NCI-H1105 treated with DMSO at 0.1 percent for 48 hours (cell line): ENCODE measurements at regions not wholly inside any gene's neighbourhood (a gene's known extent, or its start where the extent isn't known, plus 50 kb on each side); places are given as distances from the start of the nearest gene placed in this dataset.
"Not testable (repeated sequence)": the region's sequence is repeated elsewhere in the genome, so short reads cannot be mapped to it uniquely, and the experiment has no call there.

Experiments
- DNase-seq: peaks from one replicate; lab custom pipeline; 2025; lab: John Stamatoyannopoulos, UW

GRCh38 chr21:31531967-31532366 is 127.5 kb upstream of the SOD1 start:
- peak; percentile 49 for DNase-seq

GRCh38 chr21:31530897-31531705 is 128.4 kb upstream of the SOD1 start:
- DNase-seq = peak; percentile 99

- no peak for DNase-seq
Observed at GRCh38 chr21:31530364-31530763, 129.1 kb upstream of the SOD1 start.

GRCh38 chr21:31529406-31529805 is 130.1 kb upstream of the SOD1 start:
- no peak for DNase-seq

GRCh38 chr21:31526040-31526439 is 133.5 kb upstream of the SOD1 start:
- no peak for DNase-seq

GRCh38 chr21:31524140-31524539 is 135.4 kb upstream of the SOD1 start:
- DNase-seq = no peak

GRCh38 chr21:31521515-31521914 is 138.0 kb upstream of the SOD1 start:
- DNase-seq = no peak

- DNase-seq = peak; percentile 69
Observed at GRCh38 chr21:31520561-31521098, 138.9 kb upstream of the SOD1 start.

GRCh38 chr21:31518580-31518979 is 140.9 kb upstream of the SOD1 start:
- no peak for DNase-seq

- DNase-seq = no peak
Observed at GRCh38 chr21:31517664-31518414, 141.7 kb upstream of the SOD1 start.

GRCh38 chr21:31515253-31515652 is 144.2 kb upstream of the SOD1 start:
- DNase-seq = no peak

GRCh38 chr21:31514598-31514997 is 144.9 kb upstream of the SOD1 start:
- no peak for DNase-seq

GRCh38 chr21:31513541-31513940 is 146.0 kb upstream of the SOD1 start:
- not testable (repeated sequence) for DNase-seq

GRCh38 chr21:31511999-31512398 is 147.5 kb upstream of the SOD1 start:
- not testable (repeated sequence) for DNase-seq

GRCh38 chr21:31511258-31511657 is 148.2 kb upstream of the SOD1 start:
- DNase-seq = no peak

GRCh38 chr21:31509194-31510017 is 150.1 kb upstream of the SOD1 start:
- no peak for DNase-seq

GRCh38 chr21:31505975-31506374 is 153.5 kb upstream of the SOD1 start:
- DNase-seq = no peak

- no peak for DNase-seq
Observed at GRCh38 chr21:31503939-31504338, 155.6 kb upstream of the SOD1 start.

- DNase-seq = no peak
Observed at GRCh38 chr21:31503467-31503866, 156.0 kb upstream of the SOD1 start.

GRCh38 chr21:31502537-31503143 is 156.9 kb upstream of the SOD1 start:
- no peak for DNase-seq

GRCh38 chr21:31501926-31502325 is 157.6 kb upstream of the SOD1 start:
- DNase-seq = no peak

- DNase-seq = no peak
Observed at GRCh38 chr21:31500982-31501381, 156.9 kb upstream of the TIAM1 start.
